OCI-LY3 (cell line): ENCODE measurements at regions not wholly inside any gene's neighbourhood (a gene's known extent, or its start where the extent isn't known, plus 50 kb on each side); places are given as distances from the start of the nearest gene placed in this dataset.
A peak's percentile ranks its signal among the peaks of the same experiment; 100 is the strongest.

Experiments
- H2AFZ ChIP-seq: fragments of 200-600, 300-600 bp; shearing (Covaris generic); 2 replicates; pipeline ENCODE4 v1.6.0; 2014; ENCODE audit warnings: antibody characterized with exemption, low read depth, low read length
- H3K27ac ChIP-seq: fragments of 200-600, 300-600 bp; sonication (generic); 2 replicates; pipeline ENCODE4 v1.5.1; 2014; ENCODE audit warnings: mild to moderate bottlenecking, low read length, moderate library complexity, mixed read lengths
- H3K27me3 ChIP-seq: fragments of 200-600, 300-600 bp; sonication (generic); 2 replicates; pipeline ENCODE4 v1.6.1; 2014; ENCODE audit warnings: low read depth, low read length, mixed read lengths
- H3K36me3 ChIP-seq: fragments of 200-600, 300-600 bp; sonication (generic); replicated peaks from 2 replicates; pipeline ENCODE3; 2014; ENCODE audit warnings: low read depth, low read length, mixed read lengths
- H3K4me1 ChIP-seq: fragments of 300-600, 200-600 bp; sonication (generic); 2 replicates; pipeline ENCODE4 v1.6.1; 2014; ENCODE audit warnings: low read length, mixed read lengths
- H3K4me2 ChIP-seq: fragments of 200-600, 300-600 bp; sonication (generic); 2 replicates; pipeline ENCODE4 v1.6.1; 2014; ENCODE audit warnings: low read length, mixed read lengths
- H3K4me3 ChIP-seq: fragments of 300-600, 200-600 bp; sonication (generic); 2 replicates; pipeline ENCODE4 v1.5.1; 2014; ENCODE audit warnings: antibody characterized with exemption, mild to moderate bottlenecking, low read length, moderate library complexity
- H3K79me2 ChIP-seq: fragments of 300-600, 200-600 bp; shearing (Covaris generic); 2 replicates; pipeline ENCODE4 v1.6.1; 2014; ENCODE audit warnings: mild to moderate bottlenecking, low read length, mixed read lengths
- H3K9ac ChIP-seq: fragments of 300-600, 200-600 bp; shearing (Covaris generic); 2 replicates; pipeline ENCODE4 v1.6.0; 2014; ENCODE audit warnings: mild to moderate bottlenecking, low read length, moderate library complexity
- H3K9me3 ChIP-seq: fragments of 200-600, 300-600 bp; shearing (Covaris generic); 2 replicates; pipeline ENCODE4 v1.6.1; 2014; ENCODE audit warnings: low read length, mixed read lengths; ENCODE audit not compliant: insufficient read depth
- H4K20me1 ChIP-seq: fragments of 200-600, 300-600 bp; sonication (generic); 2 replicates; pipeline ENCODE4 v1.6.1; 2016; ENCODE audit warnings: low read length, mixed read lengths; ENCODE audit not compliant: insufficient read depth
- CTCF ChIP-seq: fragments of 200-600, 300-600 bp; sonication (generic); IDR thresholded peaks from 2 replicates; pipeline ENCODE4 v1.5.1; 2014; ENCODE audit warnings: antibody characterized with exemption, low read length, low read depth
- EZH2phosphoT487 ChIP-seq: fragments of 200-600 bp; shearing (Covaris generic); IDR thresholded peaks from 2 replicates; pipeline ENCODE4 v1.6.1; 2018; ENCODE audit warnings: antibody characterized with exemption, mixed run types, low read depth

GRCh38 chr11:92443199-92443598 is 218.6 kb downstream of the FAT3 start:
- H3K9me3 ChIP-seq, result no peaks in the 10 kb centered on the region
- H2AFZ ChIP-seq, result no peak overlapping the region
- H3K4me2 ChIP-seq, result no peak overlapping the region
- no peak for TF ChIP-seq CTCF
- TF ChIP-seq EZH2phosphoT487, result no peak
- H3K27ac ChIP-seq, result no peak overlapping the region
- no peaks in the 10 kb centered on the region for H3K79me2 ChIP-seq
- no peaks in the 10 kb centered on the region for H3K4me1 ChIP-seq
- no peaks in the 10 kb centered on the region for H4K20me1 ChIP-seq
- H3K36me3 ChIP-seq, result no peaks in the 10 kb centered on the region
- no peaks in the 10 kb centered on the region for H3K27me3 ChIP-seq
- H3K4me3 ChIP-seq, result no peak overlapping the region
- H3K9ac ChIP-seq, result no peak overlapping the region

DNA sequence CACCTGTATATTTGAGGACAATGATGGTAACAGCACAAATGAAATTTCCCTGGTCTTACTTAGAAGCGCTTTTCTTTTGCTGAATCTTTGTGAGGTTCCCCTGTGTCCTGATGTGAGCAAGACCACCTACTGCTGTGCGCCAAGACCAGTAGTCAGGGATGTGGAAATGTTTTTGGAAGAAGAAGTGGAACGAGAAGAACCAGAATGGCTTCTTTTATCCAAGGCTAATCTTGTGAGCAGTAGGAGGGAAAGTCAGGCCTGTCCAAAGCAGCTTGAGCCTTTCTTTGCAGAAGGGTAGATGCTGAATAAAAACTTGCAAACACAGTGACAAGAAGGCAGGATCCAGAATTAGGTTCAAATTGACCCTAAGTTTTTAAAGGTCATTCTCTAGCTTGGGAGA is 223.0 kb downstream of the FAT3 start:
- Histone ChIP-seq H4K20me1 (no peaks in the 10 kb centered on the region), H3K27ac (no peak overlapping the region), H3K27me3 (no peaks in the 10 kb centered on the region), H3K9ac (no peak overlapping the region), H3K79me2 (no peaks in the 10 kb centered on the region), H3K9me3 (peaks cover 6% of the 10 kb centered on the region; the same call in 1 of the 2 replicates), H2AFZ (no peak overlapping the region), H3K4me2 (no peak overlapping the region), H3K4me1 (peaks cover 29% of the 10 kb centered on the region), H3K36me3 (peaks cover 18% of the 10 kb centered on the region), H3K4me3 (no peak overlapping the region)
- TF ChIP-seq CTCF (no peak), EZH2phosphoT487 (no peak)

DNA sequence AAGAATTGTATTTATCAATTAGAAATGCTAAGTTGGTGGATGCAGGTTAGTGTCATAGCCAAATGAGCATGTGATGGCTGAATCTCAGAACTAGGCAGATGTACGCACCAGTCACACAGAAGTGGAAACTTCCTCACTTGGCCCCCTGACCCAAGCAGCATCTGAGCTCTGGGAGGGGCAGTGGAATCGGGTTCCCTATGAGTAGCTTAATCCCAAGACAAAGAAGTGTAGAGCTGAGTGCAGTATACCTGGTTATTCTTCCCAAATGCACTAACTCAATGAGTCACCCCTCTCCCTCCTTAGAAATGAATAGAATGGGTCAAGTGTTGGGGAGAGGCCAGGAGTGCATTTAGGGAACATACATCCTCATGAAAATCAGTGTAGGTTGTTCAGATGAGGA is 224.6 kb downstream of the FAT3 start:
- Histone ChIP-seq H3K79me2 (no peaks in the 10 kb centered on the region), H3K27me3 (no peaks in the 10 kb centered on the region), H3K4me1 (peaks cover 44% of the 10 kb centered on the region), H3K4me2 (peak overlapping the region; percentile 15), H3K9me3 (peaks cover 6% of the 10 kb centered on the region; the same call in 1 of the 2 replicates), H3K4me3 (no peak overlapping the region), H2AFZ (no peak overlapping the region; the same call in 1 of the 2 replicates), H4K20me1 (no peaks in the 10 kb centered on the region), H3K36me3 (peaks cover 19% of the 10 kb centered on the region), H3K27ac (peak overlapping the region; percentile 64), H3K9ac (no peak overlapping the region; the same call in 1 of the 2 replicates)
- TF ChIP-seq CTCF, result no peak
- no peak for TF ChIP-seq EZH2phosphoT487

DNA sequence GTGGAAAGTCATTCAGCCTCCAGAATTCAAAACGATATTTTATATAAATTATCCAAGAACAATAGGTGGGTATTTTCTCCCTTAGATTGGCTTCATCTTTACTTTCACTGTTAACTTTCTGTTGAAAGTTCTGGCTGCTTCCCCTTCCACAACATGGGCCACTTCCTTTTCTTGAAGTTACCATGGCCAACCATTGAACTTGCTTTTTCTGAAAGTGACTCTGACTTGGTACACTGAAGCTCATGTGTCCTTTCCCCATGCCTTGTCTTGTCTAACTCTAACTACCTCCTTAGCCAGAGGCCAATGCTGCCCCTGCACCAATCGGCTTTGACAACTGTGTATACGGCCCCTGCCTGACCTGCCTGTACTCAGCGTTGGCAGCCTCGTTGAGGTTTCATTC is 225.2 kb downstream of the FAT3 start:
- peaks cover 44% of the 10 kb centered on the region for H3K4me1 ChIP-seq
- H3K36me3 ChIP-seq, result peaks cover 23% of the 10 kb centered on the region
- peak overlapping the region; percentile 15 for H3K4me2 ChIP-seq
- H4K20me1 ChIP-seq, result no peaks in the 10 kb centered on the region
- H2AFZ ChIP-seq, result peak overlapping the region; percentile 16; the same call in 1 of the 2 replicates
- TF ChIP-seq CTCF (no peak), EZH2phosphoT487 (no peak)
- H3K9me3 ChIP-seq, result peaks cover 11% of the 10 kb centered on the region; the same call in 1 of the 2 replicates
- H3K79me2 ChIP-seq, result no peaks in the 10 kb centered on the region
- peak overlapping the region; percentile 64 for H3K27ac ChIP-seq
- no peak overlapping the region for H3K4me3 ChIP-seq
- no peak overlapping the region; the same call in 1 of the 2 replicates for H3K9ac ChIP-seq
- no peaks in the 10 kb centered on the region for H3K27me3 ChIP-seq
